ENCODE measurements at regions not wholly inside any gene's neighbourhood (a gene's known extent, or its start where the extent isn't known, plus 50 kb on each side); places are given as distances from the start of the nearest gene placed in this dataset.

- H3K9me3 ChIP-seq (ENCODE audit: control insufficient read depth in 2 of 2, insufficient read depth in 1 of 2, low read depth in 1 of 2, low read length in 1 of 2), result peaks cover 0 to 3% of the 10 kb centered on the region in 2 donors
- no peak for FAIRE-seq
- H3K4me1 ChIP-seq (ENCODE audit: control insufficient read depth in 3 of 3, insufficient read depth in 2 of 3, low read depth in 1 of 3, low read length in 2 of 3), result peaks cover 0 to 3% (median 0%) of the 10 kb centered on the region in 3 donors
- no peaks in the 10 kb centered on the region for H3K36me3 ChIP-seq (ENCODE audit: control insufficient read depth in 3 of 3, insufficient read depth in 2 of 3, low read depth in 1 of 3, low read length in 3 of 3)
- no peak overlapping the region for H3K4me3 ChIP-seq (ENCODE audit: low read depth in 1 of 3, low read length in 3 of 3)
- H3K27me3 ChIP-seq (ENCODE audit: control insufficient read depth in 3 of 3, insufficient read depth in 3 of 3, low read length in 3 of 3), result no peaks in the 10 kb centered on the region
- WGBS, 3 donors, result 87 to 94% (median 88%) methylated on average over 4 of the region's 4 CpGs
- no peak overlapping the region for H3K27ac ChIP-seq (ENCODE audit: low read depth in 1 of 3, low read length in 2 of 3)
- no peak for DNase-seq
Observed at GRCh38 chr14:62632771-62633170, 412.5 kb downstream of the KCNH5 start.

- DNase-seq (no peak), FAIRE-seq (no peak)
- no peaks in the 10 kb centered on the region for H3K36me3 ChIP-seq (ENCODE audit: control insufficient read depth in 3 of 3, insufficient read depth in 2 of 3, low read depth in 1 of 3, low read length in 3 of 3)
- H3K27ac ChIP-seq (ENCODE audit: low read depth in 1 of 3, low read length in 2 of 3), result no peak overlapping the region
- H3K4me1 ChIP-seq (ENCODE audit: control insufficient read depth in 3 of 3, insufficient read depth in 2 of 3, low read depth in 1 of 3, low read length in 2 of 3), result no peaks in the 10 kb centered on the region
- H3K27me3 ChIP-seq (ENCODE audit: control insufficient read depth in 3 of 3, insufficient read depth in 3 of 3, low read length in 3 of 3), result no peaks in the 10 kb centered on the region
- 50 to 56% (median 56%) methylated on average over 3 of the region's 3 CpGs for WGBS, 3 donors
- H3K9me3 ChIP-seq (ENCODE audit: control insufficient read depth in 2 of 2, insufficient read depth in 1 of 2, low read depth in 1 of 2, low read length in 1 of 2), result no peaks in the 10 kb centered on the region
- no peak overlapping the region for H3K4me3 ChIP-seq (ENCODE audit: low read depth in 1 of 3, low read length in 3 of 3)
Observed at GRCh38 chr14:62645649-62646048, 399.6 kb downstream of the KCNH5 start.

All from small intestine (tissue), 7 donors.